RPMI7951 (cell line): ENCODE measurements at regions not wholly inside any gene's neighbourhood (a gene's known extent, or its start where the extent isn't known, plus 50 kb on each side); places are given as distances from the start of the nearest gene placed in this dataset.

Source experiments
- DNase-seq: peaks from one replicate; pipeline ENCODE4 v3.0.0-alpha.2; 2012; ENCODE audit warnings: low read depth

GRCh38 chr3:155239960-155240359, 53.5 kb downstream of the STRIT1 start:
- no peak for DNase-seq

- DNase-seq = no peak
These were observed 54.6 kb downstream of the STRIT1 start for GRCh38 chr3:155238845-155239244.

- peak; percentile 21 for DNase-seq
These were observed 57.0 kb downstream of the STRIT1 start for GRCh38 chr3:155236473-155236872.
